GM18507 (cell line): ENCODE measurements at regions not wholly inside any gene's neighbourhood (a gene's known extent, or its start where the extent isn't known, plus 50 kb on each side); places are given as distances from the start of the nearest gene placed in this dataset.
"Not testable (repeated sequence)": the region's sequence is repeated elsewhere in the genome, so short reads cannot be mapped to it uniquely, and the experiment has no call there.

Experiments used
- DNase-seq: peaks from one replicate; pipeline ENCODE4 v3.0.0; 2011; ENCODE audit warnings: low read depth; ENCODE audit not compliant: insufficient read length; ENCODE audit errors: extremely low spot score
- FAIRE-seq: peaks from 2 replicates; lab custom pipeline; 2011; peaks lifted over from hg19 to GRCh38; lab: Jason Lieb, UNC

DNA sequence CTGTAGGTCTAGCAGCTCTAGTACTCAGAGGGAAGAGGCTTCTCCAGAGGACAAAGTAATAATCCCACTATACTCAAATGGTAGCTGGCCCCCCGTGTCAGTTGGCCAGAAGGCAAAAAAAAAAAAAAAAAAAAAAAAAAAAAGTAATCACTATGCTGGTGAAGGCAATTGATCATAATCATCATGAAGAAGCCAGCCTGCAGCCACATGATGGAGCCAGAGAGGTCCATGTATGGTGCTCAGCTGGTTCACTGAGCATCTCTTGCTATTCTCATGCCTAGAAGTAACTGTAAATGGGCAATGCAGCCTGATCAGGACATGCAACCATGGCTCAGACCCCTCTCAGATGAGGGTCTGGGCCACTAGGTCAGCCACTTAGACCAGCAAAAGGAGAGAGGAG is 378.8 kb downstream of the MED13L start:
- FAIRE-seq (no peak), DNase-seq (no peak)

DNA sequence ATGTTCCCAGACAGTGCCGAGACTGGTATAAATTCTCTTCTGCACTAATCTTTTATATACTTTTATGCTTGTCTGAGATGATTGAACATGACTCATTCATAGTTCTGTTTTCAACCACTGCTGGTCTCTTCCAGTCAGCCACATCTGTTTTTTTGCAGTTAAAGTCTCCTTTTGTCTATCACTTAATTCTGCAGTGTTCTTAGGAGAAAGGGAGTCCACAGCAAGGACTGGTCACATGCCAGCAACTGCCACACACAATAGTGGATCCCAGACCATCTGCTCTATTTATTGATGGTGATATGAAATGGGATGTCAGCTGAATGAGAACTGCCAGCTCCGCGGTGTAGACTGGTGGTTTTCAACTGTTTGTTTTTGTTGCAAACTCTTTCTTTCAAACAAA is 379.8 kb downstream of the MED13L start:
- no peak for FAIRE-seq
- no peak for DNase-seq

DNA sequence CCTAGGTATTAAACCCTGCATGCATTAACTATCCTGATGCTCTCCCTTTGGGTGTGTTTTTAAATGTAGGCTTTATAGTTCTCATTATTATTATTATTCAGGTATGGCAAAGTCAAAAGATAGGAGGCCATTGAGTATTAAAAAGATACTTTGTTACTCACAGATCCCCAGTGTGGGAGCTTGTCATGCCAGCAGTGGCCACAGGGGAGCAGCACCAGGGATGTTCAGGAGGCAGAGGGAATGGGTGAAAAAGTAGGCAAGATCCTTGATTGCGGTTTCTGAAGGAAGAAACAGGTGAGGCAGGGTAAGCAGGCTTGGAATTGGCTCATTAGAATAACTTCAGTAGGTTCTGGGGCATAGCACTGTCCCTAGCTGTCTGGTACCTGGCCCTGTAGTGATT is 382.2 kb downstream of the MED13L start:
- DNase-seq (no peak), FAIRE-seq (no peak)

DNA sequence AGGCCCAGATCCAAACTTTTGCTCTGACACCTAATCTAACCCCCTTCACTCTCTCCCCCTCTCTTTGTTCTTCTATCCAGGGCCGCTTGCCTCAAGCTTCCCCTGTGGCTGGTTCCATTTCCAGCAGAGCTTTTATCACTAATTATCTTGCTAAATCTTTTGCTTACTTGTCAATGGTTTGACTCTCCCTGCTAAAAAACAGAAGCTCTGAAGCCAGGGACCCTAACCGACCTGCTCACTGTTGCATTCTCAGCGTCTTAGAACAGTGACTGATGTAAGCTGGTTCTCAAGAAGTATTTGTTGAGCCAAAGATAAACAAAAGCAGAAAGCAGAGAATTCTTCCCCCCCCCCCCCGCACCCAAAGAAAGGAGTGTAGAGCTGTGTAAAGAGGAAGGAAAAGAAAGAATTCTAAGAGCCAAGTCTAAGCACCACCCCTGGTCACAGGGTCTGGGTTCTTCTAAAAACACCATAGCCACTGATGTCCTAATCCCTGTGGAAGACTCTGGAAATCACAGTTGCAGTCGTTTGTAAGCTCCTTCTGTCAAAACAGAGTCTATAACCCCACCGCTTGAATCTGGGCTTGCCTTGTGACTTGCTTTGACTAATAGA is 385.8 kb downstream of the MED13L start:
- DNase-seq (no peak), FAIRE-seq (no peak)

- FAIRE-seq (no peak), DNase-seq (no peak)
These were observed 390.8 kb downstream of the MED13L start for GRCh38 chr12:115886666-115887065.

DNA sequence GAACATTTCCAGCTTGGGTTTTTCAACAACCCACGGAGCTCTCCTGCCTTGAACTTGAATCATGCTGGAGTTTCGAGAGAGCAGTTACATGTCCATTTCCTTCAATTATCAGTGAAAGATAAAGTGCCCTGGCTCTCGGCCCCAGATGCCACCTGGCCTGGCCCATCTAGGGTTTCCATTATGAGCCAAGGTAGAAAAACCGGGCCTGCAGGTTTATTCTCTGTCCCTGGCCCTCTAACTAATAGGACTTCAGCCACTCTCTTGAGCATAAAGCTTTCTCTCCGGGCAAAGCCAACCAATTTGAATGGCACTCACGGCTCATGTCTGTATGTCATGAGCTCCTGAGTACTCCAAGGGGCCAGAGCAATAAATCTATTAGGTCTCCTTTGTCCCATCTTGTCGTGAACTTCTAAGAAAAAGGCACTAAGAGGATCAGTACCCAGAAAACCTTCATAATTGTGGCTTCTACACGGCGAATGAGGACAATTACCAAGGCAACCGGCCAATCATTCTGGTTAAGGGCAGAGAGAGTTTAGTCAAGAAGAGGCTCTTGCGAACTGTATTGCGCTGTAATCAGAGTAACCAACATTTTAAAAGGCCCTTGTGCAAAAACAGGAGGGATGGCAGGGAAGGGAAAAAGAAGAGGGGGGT is 392.3 kb downstream of the MED13L start:
- DNase-seq: no peak
- FAIRE-seq: no peak

DNA sequence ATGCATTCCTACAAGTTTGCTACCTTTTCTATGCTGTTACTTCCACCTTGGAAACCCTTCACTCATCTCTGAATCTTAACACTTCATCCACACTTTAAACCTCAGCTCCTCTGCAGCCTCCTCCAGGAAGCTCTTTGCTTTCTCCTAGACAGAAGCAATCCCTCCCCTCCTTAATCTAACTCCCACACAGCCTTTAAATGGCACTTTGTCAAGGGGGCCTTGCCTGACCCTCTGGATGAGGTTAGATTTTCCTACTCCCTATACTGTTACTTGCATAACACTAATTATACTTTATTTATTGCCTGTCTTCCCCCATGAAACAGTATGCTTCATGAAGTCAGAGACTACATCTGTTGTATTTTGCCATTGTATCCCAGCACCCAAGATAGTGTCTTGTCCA is 394.6 kb downstream of the MED13L start:
- DNase-seq (no peak), FAIRE-seq (no peak)

- DNase-seq (no peak), FAIRE-seq (no peak)
These were observed 397.3 kb downstream of the MED13L start for GRCh38 chr12:115880238-115880637.

DNA sequence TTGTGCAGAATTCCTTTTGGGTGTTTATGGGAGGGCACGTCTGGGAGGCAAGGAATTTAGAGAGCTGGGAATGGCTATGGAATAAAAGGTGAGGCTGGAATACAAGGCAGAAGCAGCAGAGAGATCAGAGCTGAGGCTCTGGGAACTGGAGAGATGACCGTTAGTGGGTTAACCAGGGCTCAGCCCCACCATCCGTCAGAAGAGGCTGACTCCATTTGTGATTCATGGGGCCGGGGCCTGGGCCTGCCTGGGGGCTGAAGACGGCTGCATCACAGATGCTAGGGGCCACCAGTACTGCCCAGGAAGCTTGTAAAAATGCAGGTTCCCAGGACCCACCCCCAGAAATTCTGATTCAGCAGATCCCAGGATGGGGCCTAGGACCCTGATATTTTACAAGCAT is 398.1 kb downstream of the MED13L start:
- no peak for FAIRE-seq

DNA sequence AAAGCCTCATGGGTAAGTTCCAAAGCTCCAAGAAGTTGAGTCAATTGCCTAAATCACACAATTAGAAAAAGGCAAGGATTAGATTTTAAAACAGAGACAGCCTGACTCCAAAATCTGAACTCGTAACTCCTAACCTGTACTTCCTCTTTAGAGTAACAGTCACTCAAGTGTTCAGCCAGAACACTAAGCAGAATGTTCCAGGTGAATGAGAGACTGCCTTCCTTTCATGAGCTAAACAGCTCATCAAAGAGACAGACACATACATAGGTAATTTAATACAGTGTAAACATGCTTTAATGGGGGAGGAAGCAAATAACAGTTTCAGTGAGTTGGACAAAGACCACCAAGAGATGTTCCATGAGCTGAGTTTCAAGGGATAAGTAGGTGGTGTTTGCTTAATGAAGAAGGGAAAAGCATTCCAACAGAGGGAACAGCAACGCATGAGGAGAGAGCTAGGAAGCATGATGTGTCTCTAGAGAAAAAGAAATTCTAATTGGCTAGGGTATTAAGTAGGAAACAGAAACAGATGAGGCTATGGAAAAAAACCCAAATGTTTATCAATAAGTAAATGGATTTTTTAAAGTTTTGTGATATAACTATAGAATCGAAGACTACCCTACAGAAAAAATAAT is 403.9 kb downstream of the MED13L start:
- DNase-seq: no peak
- FAIRE-seq: no peak

More for the DNA sequence above, 398.1 kb downstream of the MED13L start:
- DNase-seq: no peak

- FAIRE-seq: no peak
- no peak for DNase-seq
These were observed 404.6 kb downstream of the MED13L start for GRCh38 chr12:115872919-115873357.

DNA sequence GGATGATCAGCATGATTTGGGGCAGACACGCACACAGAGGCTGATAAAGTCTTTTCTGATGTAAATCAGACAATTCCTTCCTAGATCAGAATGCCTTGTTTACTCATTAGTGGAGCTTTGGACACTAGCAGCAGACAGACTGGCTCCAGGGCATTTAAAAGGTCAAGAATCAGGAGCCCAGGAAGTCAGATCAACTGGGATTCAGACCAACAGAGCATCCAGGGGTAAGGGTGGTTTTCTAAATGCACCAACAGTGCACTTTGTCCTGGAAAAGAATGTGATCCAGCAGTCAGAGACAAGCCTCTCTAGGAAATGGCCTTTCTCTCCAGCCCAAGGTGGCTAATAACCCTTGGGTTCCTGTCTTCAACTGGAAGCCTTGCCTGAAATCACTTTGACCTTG is 405.3 kb downstream of the MED13L start:
- DNase-seq (no peak), FAIRE-seq (no peak)

GRCh38 chr12:115871714-115872113 is 405.8 kb downstream of the MED13L start:
- FAIRE-seq: no peak
- peak; percentile 8 for DNase-seq

- no peak for FAIRE-seq
- DNase-seq: no peak
These were observed 407.0 kb downstream of the MED13L start for GRCh38 chr12:115870510-115870909.

DNA sequence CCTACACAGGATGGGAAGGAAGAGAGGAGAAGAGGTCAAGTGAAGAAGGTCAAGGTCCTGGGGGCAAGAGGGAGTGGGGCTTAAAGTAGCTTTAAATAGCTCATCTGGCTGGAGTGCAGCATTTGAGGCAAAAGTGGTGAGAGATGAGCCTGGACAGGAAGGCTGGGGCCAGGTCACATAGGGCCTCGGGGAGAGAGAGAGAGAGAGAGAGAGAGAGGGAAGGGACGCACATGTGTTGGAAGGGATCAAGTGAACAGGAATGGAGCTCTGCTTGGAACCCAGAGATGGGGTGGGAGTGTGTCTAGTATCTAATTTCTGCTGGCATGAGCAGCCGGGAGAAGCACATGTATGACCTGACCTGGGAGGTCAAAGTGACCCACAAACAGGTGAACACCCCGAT is 407.5 kb downstream of the MED13L start:
- no peak for FAIRE-seq
- DNase-seq: no peak

GRCh38 chr12:115869604-115870003 is 407.9 kb downstream of the MED13L start:
- FAIRE-seq (no peak), DNase-seq (no peak)

DNA sequence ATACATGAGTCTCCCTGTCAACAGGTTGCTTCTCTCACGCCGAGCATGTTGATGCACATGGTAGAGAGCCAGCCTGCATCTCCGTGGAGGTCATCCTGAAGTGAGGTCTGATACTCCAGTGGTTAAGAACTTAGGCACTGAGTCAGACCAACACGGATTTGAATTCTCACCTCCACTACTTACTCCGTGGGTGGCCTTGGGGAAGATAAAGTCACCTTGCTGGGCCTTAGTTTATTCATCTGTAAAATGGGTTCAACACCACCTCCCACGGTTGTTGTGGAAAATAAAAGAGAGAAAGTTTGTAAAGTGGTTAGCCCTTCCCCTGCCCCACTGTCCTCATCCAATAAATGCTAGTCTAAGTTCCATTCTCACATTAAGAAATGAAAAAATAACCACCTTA is 408.9 kb downstream of the MED13L start:
- no peak for FAIRE-seq

DNA sequence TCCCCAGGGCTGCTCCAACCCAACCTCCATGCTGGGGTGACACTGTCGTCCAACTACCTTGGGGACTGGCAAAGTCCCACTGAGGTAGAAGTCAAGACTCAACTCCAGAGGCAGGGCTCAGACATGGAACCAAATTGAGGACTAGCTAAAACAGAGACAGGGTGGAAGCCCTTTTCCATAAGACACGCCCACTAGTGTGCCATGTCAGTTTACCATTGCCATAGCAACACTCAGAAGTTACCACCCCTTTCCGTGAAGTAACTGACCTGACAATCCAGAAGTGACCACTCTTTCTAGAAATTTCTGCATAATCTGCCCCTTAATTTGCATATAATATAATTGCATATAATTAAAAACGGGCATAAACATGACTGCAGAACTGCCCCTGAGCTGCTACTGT is 409.6 kb downstream of the MED13L start:
- no peak for DNase-seq
- no peak for FAIRE-seq

More for the DNA sequence above, 408.9 kb downstream of the MED13L start:
- no peak for DNase-seq

GRCh38 chr12:115866909-115867525 is 410.5 kb downstream of the MED13L start:
- DNase-seq (no peak), FAIRE-seq (no peak)

DNA sequence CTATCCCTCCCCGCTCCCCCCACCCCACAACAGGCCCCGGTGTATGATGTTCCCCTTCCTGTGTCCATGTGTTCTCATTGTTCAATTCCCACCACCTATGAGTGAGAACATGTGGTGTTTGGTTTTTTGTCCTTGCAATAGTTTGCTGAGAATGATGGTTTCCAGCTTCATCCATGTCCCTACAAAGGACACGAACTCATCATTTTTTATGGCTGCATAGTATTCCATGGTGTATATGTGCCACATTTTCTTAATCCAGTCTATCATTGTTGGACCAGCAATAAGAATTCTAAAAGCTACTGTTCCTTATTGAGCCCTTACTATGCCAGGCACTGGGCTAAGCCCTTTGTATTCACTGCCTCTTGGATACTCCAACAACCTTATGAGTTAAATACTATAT is 411.2 kb downstream of the MED13L start:
- DNase-seq, FAIRE-seq: not testable (repeated sequence)

GRCh38 chr12:115864396-115864795 is 413.1 kb downstream of the MED13L start:
- FAIRE-seq (no peak), DNase-seq (no peak)
